ENCODE measurements at regions not wholly inside any gene's neighbourhood (a gene's known extent, or its start where the extent isn't known, plus 50 kb on each side); places are given as distances from the start of the nearest gene placed in this dataset.

- TF ChIP-seq POLR2A (IDR thresholded peaks at IDR 0.05) (no peak), CTCF (IDR thresholded peaks at IDR 0.05) (no peak)
Observed at GRCh38 chr11:33514079-33514925, 186.3 kb downstream of the C11orf91 start.

All from heart left ventricle (tissue), 13 donors.